Pons (tissue), 1 donor: ENCODE measurements at regions not wholly inside any gene's neighbourhood (a gene's known extent, or its start where the extent isn't known, plus 50 kb on each side); places are given as distances from the start of the nearest gene placed in this dataset.
A peak's percentile ranks its signal among the peaks of the same experiment; 100 is the strongest.

Experiments used
- DNase-seq: peaks from one replicate; pipeline ENCODE4 v3.0.0-alpha.2; 2016; ENCODE audit warnings: low spot score

GRCh38 chr21:27820342-27820741 lies 853.5 kb upstream of the ADAMTS5 start:
- no peak for DNase-seq

GRCh38 chr21:27819299-27819698 lies 852.4 kb upstream of the ADAMTS5 start:
- DNase-seq: no peak

GRCh38 chr21:27818847-27819246 lies 852.0 kb upstream of the ADAMTS5 start:
- DNase-seq: no peak

- peak; percentile 15 for DNase-seq
Measured at GRCh38 chr21:27817902-27818623, 851.2 kb upstream of the ADAMTS5 start.

- no peak for DNase-seq
Measured at GRCh38 chr21:27817074-27817473, 850.2 kb upstream of the ADAMTS5 start.

GRCh38 chr21:27816301-27816700 lies 849.4 kb upstream of the ADAMTS5 start:
- no peak for DNase-seq

GRCh38 chr21:27814226-27814625 lies 847.3 kb upstream of the ADAMTS5 start:
- DNase-seq: no peak

- peak; percentile 95 for DNase-seq
Measured at GRCh38 chr21:27813750-27814149, 846.9 kb upstream of the ADAMTS5 start.

GRCh38 chr21:27813344-27813743 lies 846.5 kb upstream of the ADAMTS5 start:
- no peak for DNase-seq

GRCh38 chr21:27812279-27812678 lies 845.4 kb upstream of the ADAMTS5 start:
- no peak for DNase-seq

- no peak for DNase-seq
Measured at GRCh38 chr21:27808923-27809322, 842.0 kb upstream of the ADAMTS5 start.

- peak; percentile 43 for DNase-seq
Measured at GRCh38 chr21:27807596-27807995, 840.7 kb upstream of the ADAMTS5 start.

- no peak for DNase-seq
Measured at GRCh38 chr21:27806281-27806680, 839.4 kb upstream of the ADAMTS5 start.

- no peak for DNase-seq
Measured at GRCh38 chr21:27805696-27806095, 838.8 kb upstream of the ADAMTS5 start.

GRCh38 chr21:27804515-27804914 lies 837.6 kb upstream of the ADAMTS5 start:
- DNase-seq: no peak

GRCh38 chr21:27803571-27803970 lies 836.7 kb upstream of the ADAMTS5 start:
- no peak for DNase-seq

GRCh38 chr21:27802816-27803475 lies 836.1 kb upstream of the ADAMTS5 start:
- DNase-seq: peak; percentile 92

- DNase-seq: no peak
Measured at GRCh38 chr21:27799861-27800260, 833.0 kb upstream of the ADAMTS5 start.

GRCh38 chr21:27796106-27796505 lies 829.2 kb upstream of the ADAMTS5 start:
- DNase-seq: no peak

- DNase-seq: no peak
Measured at GRCh38 chr21:27795418-27795817, 828.5 kb upstream of the ADAMTS5 start.

GRCh38 chr21:27793901-27794300 lies 827.0 kb upstream of the ADAMTS5 start:
- DNase-seq: no peak

- DNase-seq: no peak
Measured at GRCh38 chr21:27787046-27787445, 820.2 kb upstream of the ADAMTS5 start.

GRCh38 chr21:27779606-27780005 lies 812.7 kb upstream of the ADAMTS5 start:
- DNase-seq: no peak
